Esophagus muscularis mucosa (tissue), 4 donors: ENCODE measurements at regions not wholly inside any gene's neighbourhood (a gene's known extent, or its start where the extent isn't known, plus 50 kb on each side); places are given as distances from the start of the nearest gene placed in this dataset.
A peak's percentile ranks its signal among the peaks of the same experiment; 100 is the strongest.

ENCODE experiments used
- DNase-seq: peaks from one replicate; pipeline ENCODE4 v3.0.0-alpha.2; 2017; ENCODE audit errors: extremely low spot score
- H3K27ac ChIP-seq, 4 donors: fragments of 200-600 bp; sonication (generic); replicated peaks in 1 of 4; 1 replicate in 3 of 4; 2 replicates in 1 of 4; pipeline ENCODE4 v1.5.1; 2016 to 2019; ENCODE audit warnings: mild to moderate bottlenecking in 1 of 4
- H3K27me3 ChIP-seq, 4 donors: fragments of 200-600 bp; sonication (generic); one replicate each; pipeline versions ENCODE4 v1.5.1 to v1.6.0; 2016 to 2019
- H3K36me3 ChIP-seq, 4 donors: fragments of 200-600 bp; sonication (generic); one replicate each; pipeline ENCODE4 v1.5.1; 2016 to 2019
- H3K4me1 ChIP-seq, 4 donors: fragments of 200-600 bp; sonication (generic); one replicate each; pipeline ENCODE4 v1.5.1; 2016 to 2019
- H3K4me3 ChIP-seq, 4 donors: fragments of 200-600 bp; sonication (generic); 1 replicate in 2 of 4; 2 replicates in 2 of 4; pipeline ENCODE4 v1.5.1; 2016 to 2019; ENCODE audit warnings: mild to moderate bottlenecking in 4 of 4, moderate library complexity in 1 of 4
- H3K9me3 ChIP-seq, 4 donors: fragments of 200-600 bp; sonication (generic); 1 replicate in 3 of 4; 2 replicates in 1 of 4; pipeline ENCODE4 v1.5.1; 2016 to 2019
- EP300 ChIP-seq: sonication (generic); formaldehyde crosslinking; IDR thresholded peaks from one replicate; pipeline ENCODE4 v1.6.1; 2017; ENCODE audit warnings: antibody characterized with exemption
- POLR2A ChIP-seq: fragments of 450-650 bp; IDR thresholded peaks from one replicate; pipeline ENCODE4 v1.6.1; 2017; ENCODE audit warnings: antibody characterized with exemption, moderate library complexity, mild to moderate bottlenecking, low read depth
- POLR2AphosphoS5 ChIP-seq, 2 donors: sonication (generic); formaldehyde crosslinking; IDR thresholded peaks; one replicate each; pipeline ENCODE4 v1.6.1; 2017; ENCODE audit warnings: antibody characterized with exemption in 2 of 2
- WGBS: methylation state at CpG from one replicate; pipeline ENCODE4 v1.1.5; 2018; 5-methylcytosine and 5-hydroxymethylcytosine counted together
- intact Hi-C: fragments of 100-400 bp; cut with DNase I; formaldehyde crosslinking; loops from one replicate; pipeline ENCODE4 v1.15.1; 2023
- TF ChIP-seq, protein P1 (sequence below), 3 experiments: fragments of 200-600 bp in 2 of 3; fragments of 450-650 bp in 1 of 3; sonication (generic) in 2 of 3; IDR thresholded peaks; one replicate each; pipeline ENCODE4 v1.5.1; 2017 to 2019; ENCODE audit warnings: antibody characterized with exemption in 3 of 3, mild to moderate bottlenecking in 2 of 3, moderate library complexity in 1 of 3

DNA sequence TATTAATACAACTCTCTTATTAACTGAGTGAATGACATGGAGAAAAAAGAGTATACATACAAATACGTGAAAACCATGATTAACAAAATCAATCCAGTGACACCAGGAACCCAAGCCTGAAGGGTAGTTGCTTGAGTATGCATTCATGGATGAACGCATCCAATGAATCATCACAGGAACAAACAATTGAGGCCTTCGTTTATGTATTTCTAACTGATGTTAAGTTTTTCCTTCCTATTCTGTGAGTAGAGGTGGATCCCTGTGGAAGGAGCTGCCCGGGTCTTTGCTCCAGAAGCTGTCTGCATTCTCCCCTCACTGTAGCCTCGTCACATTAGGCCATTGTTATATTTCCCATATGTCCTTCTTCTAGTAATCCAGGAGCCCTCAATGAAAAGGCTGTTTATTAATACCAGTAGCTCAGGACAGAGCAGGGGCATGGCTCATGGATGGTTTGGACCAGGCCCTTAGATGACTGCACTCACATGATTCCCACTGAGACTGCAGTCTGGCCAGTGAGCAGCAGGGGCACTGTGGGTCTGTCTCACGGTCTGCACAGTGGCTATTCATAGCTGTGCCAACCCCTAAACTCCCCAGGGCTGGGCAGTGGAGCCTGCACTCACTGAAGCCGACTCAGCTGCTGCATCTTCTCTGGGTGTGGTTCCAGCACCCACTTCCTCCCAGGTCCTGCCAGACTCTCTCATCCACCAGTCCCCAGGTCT is 128.1 kb upstream of the TOP3B start:
- WGBS: 74% methylated on average over 5 of the region's 7 CpGs
- H3K4me1 ChIP-seq: no peaks in the 10 kb centered on the region
- H3K36me3 ChIP-seq: no peaks in the 10 kb centered on the region
- H3K9me3 ChIP-seq: no peaks in the 10 kb centered on the region
- TF ChIP-seq, protein P1, sequence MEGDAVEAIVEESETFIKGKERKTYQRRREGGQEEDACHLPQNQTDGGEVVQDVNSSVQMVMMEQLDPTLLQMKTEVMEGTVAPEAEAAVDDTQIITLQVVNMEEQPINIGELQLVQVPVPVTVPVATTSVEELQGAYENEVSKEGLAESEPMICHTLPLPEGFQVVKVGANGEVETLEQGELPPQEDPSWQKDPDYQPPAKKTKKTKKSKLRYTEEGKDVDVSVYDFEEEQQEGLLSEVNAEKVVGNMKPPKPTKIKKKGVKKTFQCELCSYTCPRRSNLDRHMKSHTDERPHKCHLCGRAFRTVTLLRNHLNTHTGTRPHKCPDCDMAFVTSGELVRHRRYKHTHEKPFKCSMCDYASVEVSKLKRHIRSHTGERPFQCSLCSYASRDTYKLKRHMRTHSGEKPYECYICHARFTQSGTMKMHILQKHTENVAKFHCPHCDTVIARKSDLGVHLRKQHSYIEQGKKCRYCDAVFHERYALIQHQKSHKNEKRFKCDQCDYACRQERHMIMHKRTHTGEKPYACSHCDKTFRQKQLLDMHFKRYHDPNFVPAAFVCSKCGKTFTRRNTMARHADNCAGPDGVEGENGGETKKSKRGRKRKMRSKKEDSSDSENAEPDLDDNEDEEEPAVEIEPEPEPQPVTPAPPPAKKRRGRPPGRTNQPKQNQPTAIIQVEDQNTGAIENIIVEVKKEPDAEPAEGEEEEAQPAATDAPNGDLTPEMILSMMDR (IDR thresholded peaks at IDR 0.05): peak in 1 of 3 experiments; percentile 38
- TF ChIP-seq EP300: no peak
- no peak overlapping the region for H3K27ac ChIP-seq
- H3K4me3 ChIP-seq: no peak overlapping the region
- peaks cover 0 to 11% (median 0%) of the 10 kb centered on the region in 4 donors for H3K27me3 ChIP-seq
- intact Hi-C loops: no loop called here
- no peak for DNase-seq

DNA sequence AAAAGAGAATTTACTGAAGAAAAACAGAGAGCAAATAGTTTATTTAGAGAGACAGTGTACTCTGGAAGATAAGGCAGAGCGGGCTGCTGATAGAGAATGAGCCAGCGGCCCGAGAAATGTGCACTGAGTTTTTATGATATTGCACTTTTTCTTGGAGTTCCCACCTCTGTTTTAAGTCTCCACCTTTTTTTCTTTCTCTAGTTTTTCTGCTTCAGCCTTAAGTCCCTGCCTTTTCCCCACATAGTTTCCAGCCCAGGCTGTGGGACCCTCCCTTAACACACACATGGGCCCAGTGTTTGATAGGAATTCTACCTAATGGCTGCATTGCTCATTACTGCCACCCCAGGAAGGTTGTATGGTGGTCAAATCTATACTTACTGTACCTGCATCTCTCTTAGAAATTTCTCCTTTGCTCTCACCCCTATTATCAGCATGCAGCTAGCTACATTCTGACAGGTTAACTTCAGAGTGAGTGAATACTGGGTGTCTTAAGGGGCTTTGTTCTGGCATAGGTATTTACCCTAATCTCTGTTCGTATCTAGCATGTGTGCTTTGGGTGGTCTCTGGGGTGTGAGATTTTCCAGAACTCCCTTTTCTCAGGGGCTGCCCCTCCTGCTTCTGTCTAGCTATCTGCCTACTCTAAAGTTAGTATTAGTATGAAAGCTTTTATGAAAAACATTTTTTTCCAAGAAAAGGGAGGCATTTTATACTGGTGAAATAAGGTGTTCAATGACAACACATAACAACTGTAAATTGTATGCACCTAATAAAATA is 127.3 kb upstream of the TOP3B start:
- no peaks in the 10 kb centered on the region for H3K4me1 ChIP-seq
- no peak overlapping the region for H3K4me3 ChIP-seq
- 88% methylated on average over 4 of the region's 4 CpGs for WGBS
- intact Hi-C loops: no loop called here
- H3K36me3 ChIP-seq: no peaks in the 10 kb centered on the region
- peaks cover 0 to 4% (median 0%) of the 10 kb centered on the region in 4 donors for H3K27me3 ChIP-seq
- TF ChIP-seq, protein P1 (IDR thresholded peaks at IDR 0.05): no peak
- no peak for TF ChIP-seq POLR2AphosphoS5 (IDR thresholded peaks at IDR 0.05)
- TF ChIP-seq POLR2A: no peak
- no peak for TF ChIP-seq EP300
- DNase-seq: peak; percentile 24
- no peaks in the 10 kb centered on the region for H3K9me3 ChIP-seq
- H3K27ac ChIP-seq: no peak overlapping the region

DNA sequence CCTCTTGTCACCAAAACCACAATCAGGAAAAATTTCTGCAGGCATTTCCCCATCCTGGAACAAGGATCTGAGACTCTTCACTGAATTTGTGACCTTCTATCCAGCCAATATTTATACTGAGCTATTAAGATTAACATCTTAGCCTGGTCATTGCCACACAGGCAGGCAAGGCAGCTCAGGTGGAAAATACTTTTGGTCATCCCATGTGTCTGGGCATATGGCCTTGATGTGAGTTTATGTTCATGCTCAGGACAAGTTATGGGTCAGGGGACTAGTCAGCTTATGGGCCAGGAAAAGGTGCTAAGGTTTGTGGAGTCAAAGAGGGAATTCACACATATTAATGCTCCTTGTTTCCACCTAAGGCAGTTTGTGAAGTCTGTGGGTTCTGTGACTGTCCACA is 124.3 kb upstream of the TOP3B start:
- intact Hi-C loops: no loop called here
- no peak for TF ChIP-seq EP300
- TF ChIP-seq POLR2AphosphoS5 (IDR thresholded peaks at IDR 0.05): no peak
- TF ChIP-seq POLR2A: no peak
- TF ChIP-seq, protein P1 (IDR thresholded peaks at IDR 0.05): no peak
- no peaks in the 10 kb centered on the region for H3K4me1 ChIP-seq

DNA sequence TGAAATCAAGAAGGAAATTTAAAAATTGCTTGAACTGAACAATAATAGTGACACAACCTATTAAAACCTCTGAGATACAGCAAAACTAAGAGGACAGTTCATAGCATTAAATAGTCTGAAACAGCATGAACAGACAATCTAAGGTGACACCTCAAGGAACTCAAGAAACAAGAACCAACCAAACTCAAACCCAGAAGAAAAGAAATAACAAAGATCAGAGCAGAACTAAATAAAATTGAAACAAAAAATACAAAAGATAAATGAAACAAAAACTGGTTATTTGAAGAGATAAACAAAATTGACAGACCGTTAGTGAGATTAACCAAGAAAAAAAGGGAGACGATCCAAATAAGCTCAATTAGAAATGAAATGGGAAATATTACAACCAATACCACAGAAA is 122.8 kb upstream of the TOP3B start:
- 83% methylated on average over 2 of the region's 2 CpGs for WGBS
- Histone ChIP-seq H3K27ac (no peak overlapping the region), H3K27me3 (peaks cover 0 to 22% (median 0%) of the 10 kb centered on the region in 4 donors), H3K9me3 (no peaks in the 10 kb centered on the region), H3K4me3 (no peak overlapping the region), H3K36me3 (no peaks in the 10 kb centered on the region), H3K4me1 (no peaks in the 10 kb centered on the region)
- no peak for TF ChIP-seq POLR2A
- TF ChIP-seq, protein P1 (IDR thresholded peaks at IDR 0.05): no peak
- TF ChIP-seq EP300: no peak
- DNase-seq: no peak
- intact Hi-C loops: no loop called here

More for the DNA sequence above, 124.3 kb upstream of the TOP3B start:
- Histone ChIP-seq H3K9me3 (no peaks in the 10 kb centered on the region), H3K36me3 (no peaks in the 10 kb centered on the region), H3K4me3 (no peak overlapping the region), H3K27ac (no peak overlapping the region), H3K27me3 (peaks cover 0 to 17% (median 0%) of the 10 kb centered on the region in 4 donors)
- peak; percentile 66 for DNase-seq
